HG03103 (cell line): ENCODE measurements at regions not wholly inside any gene's neighbourhood (a gene's known extent, or its start where the extent isn't known, plus 50 kb on each side); places are given as distances from the start of the nearest gene placed in this dataset.

ENCODE experiments used
- ATAC-seq: cut with Tn5 transposase; IDR thresholded peaks from one replicate; pipeline ENCODE4 v1.9.1; 2021; ENCODE audit warnings: low read depth; ENCODE audit not compliant: unreplicated experiment

DNA sequence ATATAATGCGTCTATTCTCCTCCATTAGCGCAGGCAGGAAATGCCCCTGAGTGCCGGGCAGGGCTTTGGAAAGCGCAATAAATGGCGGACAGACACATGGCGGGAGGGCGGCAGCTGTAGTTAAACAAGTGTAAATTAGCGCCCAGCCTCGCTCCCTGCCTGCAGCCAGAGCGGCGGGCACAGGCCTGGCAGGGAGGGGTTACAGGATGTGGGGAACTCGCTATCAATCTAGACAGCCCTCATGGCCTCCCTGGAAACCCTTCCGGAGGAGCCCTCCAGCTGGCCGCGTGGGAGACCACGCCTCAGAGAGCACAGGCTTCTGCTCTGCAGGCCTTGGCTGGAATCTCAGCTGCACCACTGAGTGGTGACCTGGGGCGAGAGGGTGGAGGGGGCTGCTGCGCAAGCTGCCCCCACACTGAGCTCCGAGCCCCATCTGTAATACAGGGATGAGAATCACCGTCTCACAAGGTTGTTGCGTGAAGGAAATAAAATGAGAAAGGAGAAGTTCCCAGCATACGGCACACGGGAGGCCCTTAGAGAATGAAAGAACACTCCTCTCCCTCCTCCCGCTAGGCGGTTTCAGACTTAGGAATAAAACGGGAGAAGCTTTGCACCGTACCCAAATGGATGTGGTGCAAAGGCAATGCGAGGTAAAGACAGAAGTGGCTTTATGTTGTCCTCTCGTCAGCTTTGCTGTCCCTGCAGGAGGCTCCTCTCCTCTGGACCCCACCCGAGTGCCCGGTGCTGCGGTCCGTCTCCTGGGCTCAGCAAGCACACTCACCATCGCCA is 167.2 kb upstream of the POU3F1 start:
- ATAC-seq = no peak

DNA sequence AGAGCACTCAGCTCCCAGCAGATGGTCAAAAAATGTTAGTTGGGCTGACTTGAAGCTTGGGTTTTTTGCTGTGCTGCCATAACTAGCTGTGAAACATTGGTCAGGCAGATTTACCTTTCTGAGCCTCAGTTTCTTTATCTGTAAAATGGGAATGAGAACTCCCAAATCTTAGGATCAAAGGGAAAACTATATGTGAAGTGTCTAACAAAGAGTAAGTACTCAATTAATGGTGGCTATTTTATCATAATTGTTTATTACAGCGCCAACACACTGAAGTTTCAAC is 164.2 kb upstream of the POU3F1 start:
- no peak for ATAC-seq

DNA sequence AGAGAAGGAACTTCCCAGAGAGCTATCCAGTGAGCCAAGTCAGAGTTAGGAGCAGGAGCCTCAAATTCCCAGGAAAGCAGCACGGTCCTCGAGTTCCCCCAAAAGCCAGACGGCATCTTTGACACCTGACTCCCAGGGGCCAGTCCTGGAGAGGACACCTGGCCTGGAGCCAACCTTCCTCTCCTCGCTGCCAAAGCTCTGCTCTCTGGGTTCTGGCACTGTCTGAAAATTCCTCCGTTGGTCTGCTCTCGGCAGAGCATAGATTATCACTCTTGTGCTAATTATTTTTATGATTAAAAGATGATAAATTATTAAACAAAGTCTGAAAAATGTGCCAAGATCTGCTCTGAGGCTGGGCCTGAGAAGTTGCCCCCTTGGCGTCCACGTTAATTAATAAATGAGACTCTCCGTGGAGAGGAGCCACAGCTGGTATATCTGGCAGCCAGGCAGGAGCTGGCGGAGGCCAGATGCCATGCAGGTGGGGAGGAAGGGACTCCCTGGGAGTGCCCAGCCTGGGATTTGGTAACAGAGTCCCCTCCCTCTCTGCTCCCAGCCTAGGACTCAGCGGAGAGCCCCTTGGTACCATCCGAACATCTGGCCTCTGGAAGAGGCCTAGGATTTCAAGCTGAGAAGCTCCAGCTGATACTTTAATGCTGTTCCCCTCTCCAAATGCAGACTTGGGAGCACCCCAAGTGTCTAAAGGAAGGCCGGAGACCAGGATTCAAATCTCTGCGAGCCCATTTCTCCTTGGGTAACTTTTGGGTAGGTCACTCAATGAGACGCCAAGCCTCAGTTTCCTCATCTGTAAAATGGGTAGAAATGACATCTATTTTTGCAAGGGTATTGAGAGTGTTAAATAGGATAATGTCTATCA is 163.7 kb upstream of the POU3F1 start:
- no peak for ATAC-seq

DNA sequence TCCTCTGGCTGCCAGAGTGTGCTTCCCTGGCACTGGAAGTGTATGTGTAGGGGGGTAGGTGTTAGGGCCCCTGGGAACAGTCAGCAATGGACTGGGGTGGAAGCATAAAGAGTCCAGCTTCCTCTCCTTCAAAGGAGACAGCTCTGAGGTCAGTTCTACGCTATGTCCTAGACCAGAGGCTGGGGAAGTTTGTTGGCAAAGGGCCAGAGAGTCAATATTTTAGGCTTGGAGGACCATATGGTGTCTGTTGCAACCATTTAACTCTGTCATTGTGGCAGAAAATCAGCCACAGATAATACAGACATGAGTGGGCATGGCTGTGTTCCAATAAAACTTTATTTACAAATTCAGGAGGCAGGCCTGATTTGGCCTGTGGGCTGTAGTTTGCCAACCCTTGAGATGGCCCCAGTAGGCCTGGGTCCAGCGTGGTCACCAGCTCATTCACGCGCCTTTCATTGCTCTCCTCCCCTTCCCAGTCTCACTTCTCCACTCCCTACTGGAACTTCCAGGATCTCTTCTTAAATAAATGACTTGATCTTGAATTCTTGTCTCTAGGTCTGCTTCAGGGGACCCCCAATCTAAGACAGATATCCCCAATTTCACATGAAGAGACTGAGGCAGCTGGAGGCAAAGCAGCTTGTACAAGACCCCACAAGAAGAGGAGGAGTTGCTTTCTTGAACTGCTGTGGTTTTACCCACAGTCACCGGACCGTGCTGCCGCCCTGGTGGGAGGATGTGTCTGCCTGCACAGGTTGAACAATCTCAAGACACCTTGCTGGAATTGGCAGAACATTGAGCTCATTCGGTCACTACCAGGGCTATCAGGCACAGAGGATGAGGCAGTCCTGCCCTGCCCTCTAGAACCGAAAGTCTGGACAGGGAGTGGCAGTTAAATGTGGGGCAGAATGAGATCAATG is 162.4 kb upstream of the POU3F1 start:
- no peak for ATAC-seq

DNA sequence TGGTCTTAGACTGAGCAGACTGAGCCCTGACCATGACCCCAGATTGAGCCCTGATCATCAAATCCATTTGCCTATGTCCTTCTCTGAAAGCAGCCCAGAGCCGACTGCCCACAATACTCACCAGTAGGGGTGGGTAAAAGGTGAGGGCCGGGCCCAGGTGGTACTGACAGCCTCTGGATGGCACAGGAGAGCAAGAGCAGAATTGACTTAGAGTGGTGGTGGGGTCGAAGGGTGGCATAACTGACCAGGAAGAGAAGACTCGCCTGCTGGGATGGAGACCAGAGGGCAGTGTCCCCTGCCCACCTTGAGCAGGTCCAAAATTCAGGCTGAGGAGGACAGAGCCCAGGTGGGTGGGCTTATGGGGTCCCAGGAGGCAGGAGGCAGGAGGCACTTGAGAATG is 161.3 kb upstream of the POU3F1 start:
- ATAC-seq = no peak

DNA sequence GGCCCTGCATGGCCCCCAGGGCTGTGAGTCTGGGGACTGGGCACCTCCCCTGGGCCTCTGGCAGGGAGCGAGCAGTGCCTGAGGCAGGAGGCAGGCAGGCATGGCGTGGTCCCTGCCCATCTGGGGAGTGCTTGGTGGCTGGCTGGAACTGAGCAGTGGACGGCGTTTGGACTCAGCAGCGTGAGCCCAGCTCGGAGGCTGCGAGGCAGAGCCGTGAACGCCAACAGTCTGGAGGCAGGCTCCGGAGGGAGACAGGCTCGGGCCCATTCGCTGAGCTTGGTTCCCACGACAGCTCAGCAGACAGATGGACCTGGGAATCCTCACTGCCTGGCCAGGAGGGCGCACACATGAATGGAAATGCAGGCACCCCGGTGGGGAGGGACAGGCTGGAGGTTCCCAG is 160.7 kb upstream of the POU3F1 start:
- ATAC-seq = no peak

DNA sequence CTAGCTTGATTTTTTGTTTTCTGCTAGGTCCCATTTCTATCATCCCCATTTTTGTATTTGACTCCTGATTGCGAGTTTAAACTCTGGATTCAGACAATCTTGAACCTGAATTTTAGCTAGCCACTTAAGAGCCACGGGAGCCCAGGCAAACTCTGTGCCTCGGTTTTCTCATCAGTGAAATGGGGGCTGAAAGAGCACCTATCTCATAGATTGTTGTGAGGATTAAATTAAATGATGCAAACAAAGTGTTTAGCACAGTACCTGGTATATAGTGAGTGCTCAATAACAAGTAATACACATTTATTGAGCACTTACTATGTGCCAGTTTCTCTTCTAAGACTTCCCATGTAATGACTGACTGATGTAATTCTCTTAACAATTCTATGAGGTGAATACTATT is 158.1 kb upstream of the POU3F1 start:
- ATAC-seq = no peak

DNA sequence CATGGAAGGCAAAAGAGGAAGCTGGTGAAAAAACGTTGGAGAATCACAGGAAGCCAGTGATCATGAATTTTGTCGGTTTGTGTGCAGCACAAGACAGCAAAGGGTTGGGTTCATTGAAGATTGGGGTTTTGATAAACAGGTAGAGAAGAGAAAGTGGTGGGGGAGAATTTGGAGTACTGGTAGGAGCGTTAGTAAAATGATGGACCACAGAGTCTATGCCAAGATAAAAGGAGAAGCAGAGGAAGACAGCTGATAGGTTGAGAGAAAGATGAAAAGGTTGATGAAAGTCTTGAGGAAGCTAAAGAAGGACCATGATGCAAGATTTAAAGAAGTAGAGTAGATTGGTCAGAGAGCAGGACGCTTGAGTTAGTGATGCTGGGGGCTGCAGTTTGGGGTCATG is 156.8 kb upstream of the POU3F1 start:
- no peak for ATAC-seq

DNA sequence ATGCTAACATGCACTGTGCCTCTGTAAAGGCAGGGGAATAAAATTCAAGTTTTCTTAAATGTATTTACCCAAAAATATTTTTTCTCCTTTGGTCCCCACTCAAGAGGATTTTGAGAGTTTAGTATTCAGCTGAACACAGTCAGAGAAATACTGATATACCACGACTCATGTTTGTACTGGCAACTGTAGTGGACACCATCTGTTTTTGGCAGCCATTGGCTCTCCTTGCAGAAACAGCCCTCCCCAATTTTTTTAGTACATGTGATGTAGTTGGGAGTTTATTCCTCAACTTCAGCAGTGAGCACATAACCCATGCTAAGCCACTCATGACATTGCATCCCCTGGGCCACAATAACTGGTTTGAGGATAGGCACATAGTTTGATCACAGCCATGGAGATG is 154.8 kb upstream of the POU3F1 start:
- ATAC-seq = no peak

DNA sequence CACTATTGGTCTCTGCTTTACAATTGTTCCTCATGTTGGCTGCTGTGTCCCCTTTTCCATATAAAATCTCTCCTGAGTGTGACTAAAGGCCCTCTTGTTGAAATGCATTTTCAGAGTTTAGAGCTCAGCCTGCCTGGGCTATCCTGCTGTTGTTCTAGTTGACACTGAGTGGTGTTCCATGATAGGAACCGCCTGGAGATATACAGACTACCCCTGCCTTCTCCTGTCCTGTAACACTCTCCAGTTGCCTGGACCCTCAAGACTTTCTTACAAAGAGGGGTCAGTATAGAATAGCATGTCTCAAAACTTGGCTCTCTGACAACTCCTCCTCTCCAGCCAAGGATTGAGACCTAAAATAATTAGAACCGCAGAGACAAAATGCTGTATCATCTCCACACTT is 152.0 kb upstream of the POU3F1 start:
- no peak for ATAC-seq

DNA sequence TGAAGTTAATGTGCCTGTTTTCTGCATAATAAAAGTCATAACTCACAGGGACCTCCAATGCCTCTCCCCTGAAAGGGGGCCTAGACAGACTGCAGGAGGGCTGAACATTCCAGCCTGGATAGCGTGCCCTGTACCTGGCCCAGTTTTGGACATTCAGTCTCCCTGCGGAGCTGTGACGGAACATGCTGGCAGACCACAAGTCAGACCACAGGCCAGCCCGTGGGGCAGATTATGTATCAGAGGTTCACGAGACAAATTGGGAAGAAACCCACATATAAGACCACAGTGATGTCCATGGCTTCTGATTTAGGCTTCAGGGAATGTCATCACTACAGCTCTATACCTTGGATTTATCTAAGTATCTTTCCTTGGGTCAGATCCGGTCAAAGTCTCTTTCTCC is 151.5 kb upstream of the POU3F1 start:
- no peak for ATAC-seq

DNA sequence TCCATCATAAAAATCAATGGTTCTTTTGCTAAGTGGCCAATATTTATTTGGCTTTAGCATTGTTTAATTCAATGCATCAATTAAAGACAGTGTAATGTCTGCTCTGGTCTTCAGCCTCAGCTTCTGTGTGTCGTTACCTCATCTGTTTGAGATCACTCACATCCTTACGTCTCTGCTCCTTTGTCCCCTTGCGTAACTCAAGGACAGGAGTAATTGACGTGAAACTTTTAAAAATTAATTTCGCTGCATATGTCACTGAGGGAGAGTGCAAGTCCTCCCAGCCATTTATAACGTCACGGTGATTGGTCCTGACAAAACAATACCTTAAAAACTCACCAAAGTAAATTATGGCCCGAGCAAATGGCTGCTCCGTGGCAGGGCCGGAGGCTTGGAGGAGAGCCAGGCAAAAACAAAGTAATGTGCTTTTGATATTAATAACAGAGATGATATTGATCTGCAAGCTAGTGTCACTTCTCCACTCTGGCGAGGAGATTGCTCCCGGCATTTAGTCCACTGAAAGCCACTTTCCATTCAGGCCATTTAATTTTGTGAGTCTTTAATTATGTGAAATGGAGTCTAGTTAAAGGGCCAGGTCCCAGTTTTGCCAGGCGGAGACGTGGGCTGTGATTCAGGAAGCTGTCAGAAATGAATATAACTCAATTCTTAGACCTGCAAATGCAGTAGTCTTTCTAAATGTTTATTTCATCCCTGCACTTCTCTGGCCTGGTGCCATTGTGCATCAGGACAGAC is 150.9 kb upstream of the POU3F1 start:
- ATAC-seq = no peak

DNA sequence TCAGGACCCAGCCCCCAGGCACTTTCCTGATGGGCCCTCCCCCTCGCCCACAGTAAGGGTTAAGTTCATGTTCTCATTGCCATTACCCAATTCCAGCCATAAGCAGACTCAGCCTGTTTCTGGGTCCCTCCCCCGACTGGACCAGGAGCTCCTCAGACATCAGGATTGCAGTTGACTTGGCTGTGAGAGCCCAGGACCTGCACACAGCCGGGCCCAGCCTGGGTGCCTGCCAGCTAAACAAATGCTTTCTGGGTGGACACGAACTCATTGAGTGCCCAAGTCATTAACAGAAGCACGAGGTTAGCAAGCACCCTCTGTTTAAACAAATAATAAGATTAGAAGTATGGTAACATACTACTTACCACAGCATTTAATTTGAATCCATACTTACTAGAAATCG is 147.9 kb upstream of the POU3F1 start:
- ATAC-seq = no peak

DNA sequence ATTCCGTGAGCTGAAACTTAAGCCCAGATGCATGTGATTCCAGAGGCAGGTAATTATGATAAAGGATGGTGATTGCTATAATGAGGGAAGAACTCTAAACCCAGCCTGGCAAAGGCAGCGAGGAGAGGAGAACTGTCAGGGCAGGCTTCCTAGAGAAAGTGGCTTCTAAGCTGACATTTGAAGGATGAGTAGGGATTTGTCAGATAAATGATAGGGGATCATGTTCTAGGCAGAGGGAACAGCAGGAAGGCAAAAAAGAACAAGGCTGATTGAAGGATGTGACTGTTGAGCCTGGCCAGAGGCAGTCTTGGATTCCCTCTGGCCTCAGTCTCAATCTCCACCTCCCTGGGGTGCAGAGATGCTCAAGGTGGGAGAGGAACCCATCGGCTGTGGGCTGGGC is 146.4 kb upstream of the POU3F1 start:
- ATAC-seq = no peak

DNA sequence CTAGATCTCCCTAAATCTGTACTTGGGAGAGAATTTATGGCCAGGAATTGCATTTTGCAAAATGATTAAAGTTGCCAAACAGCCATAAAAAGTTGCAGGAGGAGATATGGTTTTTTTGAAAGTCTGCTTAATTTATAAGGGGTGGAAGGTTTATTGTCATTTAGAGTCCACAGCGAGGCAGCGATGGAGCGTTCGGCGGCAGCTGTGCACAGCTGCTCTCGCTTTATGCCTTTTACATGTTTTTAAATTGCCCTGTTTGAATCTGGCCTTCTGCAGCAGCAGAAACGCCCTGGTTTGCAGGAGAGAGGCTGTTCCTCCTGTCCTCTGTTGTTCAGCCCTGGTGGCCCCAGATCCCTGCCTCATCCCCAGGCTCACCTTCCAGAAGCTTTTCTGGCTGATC is 144.9 kb upstream of the POU3F1 start:
- ATAC-seq = no peak

DNA sequence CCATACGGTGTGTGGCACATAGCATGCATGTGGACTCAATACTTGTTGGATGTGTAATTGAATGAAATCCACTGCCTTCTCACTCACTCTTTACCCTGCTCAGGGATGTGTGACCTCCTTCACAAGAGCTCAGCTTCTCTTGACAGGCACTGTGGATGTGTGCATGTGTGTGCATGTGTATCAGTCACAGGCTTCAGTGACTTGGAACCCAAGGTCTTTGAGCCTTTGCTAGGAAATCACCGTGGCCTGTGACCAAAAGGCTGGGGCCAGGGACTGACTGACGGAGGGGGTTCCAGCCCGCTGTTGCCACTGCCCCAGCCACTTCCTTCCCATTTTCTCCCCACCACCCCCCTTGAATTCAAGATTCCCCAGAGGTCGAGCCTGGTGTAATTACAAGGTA is 144.4 kb upstream of the POU3F1 start:
- no peak for ATAC-seq

DNA sequence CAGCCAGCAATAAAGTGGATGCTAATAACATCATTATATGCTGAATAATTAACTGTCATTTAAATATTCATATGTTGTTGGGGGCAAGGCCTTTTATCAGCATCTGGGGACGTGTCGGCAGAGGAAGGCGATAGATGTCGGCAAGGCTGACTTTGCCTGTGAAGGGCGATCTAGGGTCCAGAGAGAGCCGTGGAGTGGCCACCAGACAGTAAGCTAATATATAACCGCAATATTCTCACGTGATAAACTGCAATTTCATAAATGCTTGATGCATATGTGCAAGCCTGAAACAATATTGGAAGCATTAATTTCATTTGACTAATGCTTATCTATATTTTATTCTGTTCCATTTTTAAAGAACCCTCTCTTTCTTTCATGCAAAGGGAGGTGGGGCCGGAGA is 141.0 kb upstream of the POU3F1 start:
- ATAC-seq = no peak

DNA sequence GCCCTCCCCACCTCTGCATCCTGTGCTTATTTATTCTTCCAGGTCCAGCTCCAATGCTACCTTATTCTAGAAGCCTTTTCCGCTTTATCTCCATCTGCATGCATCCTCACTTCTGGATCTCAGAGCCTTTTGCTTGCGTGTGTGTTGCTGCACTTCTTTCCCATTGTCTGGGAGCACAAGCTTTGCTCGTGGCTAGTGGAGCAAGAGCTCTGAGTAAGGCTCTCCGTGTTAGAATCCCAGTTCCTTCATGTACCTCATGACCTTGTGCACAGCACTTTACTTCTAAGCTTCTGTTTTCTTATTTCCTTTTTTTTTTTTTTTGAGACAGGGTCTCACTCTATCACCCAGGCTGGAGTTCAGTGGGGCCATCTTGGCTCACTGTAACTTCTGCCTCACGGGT is 140.0 kb upstream of the POU3F1 start:
- no peak for ATAC-seq

DNA sequence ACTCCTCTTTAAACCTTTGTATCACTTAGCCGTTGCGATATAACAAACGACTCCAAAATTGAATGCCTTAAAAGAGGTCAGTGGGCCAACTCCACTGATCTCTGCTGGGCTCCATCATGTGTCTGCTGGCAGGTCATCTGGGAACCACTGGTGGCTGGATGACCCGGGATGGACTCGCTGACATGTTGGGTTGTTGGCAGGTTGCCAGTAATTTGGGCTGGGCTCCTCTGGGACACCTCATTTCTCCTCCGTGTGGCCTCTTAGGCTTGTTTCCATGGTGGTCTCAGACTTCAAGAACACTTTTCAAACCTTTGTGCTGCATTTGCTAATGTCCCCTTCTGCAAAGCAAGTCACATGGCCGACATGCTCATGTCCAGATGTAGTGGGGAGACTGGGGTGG is 139.3 kb upstream of the POU3F1 start:
- no peak for ATAC-seq

DNA sequence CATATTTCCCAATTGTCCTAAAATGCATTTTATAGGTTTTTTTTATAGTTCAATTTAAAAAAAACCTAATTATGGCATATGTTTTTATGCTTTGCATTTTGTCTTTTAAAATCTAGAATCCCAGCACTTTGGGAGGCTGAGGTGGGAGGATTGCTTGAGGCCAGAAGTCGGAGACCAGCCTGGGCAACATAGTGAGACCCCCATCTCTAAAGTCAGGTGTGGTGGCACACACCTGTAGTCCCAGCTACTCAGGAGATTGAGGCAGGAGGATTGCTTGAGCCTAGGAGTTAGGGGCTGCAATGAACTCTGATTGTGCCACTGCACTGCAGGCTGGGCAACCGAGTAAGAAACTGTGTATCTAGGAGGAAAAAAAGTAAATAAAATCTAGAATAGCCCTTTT is 137.2 kb upstream of the POU3F1 start:
- ATAC-seq = no peak

DNA sequence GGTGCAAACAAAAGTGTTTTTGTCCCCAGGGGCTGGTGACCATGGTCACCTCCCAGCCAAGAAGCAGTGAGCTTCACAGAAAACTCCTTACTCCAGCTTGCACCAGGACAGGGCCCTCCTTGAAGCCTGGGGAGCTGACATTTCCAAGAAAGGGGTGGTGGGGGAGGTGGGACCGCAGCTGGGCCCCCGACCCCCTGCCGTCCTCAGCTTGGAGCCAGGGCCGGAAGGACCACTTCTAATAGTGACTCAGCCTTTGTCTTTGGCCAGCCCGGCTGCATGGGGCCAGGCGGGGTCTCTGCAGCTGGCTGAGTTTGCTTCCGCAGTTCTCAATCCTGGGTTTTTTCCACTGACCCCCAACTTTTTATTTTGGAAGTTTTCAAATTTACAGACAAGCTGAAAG is 136.5 kb upstream of the POU3F1 start:
- ATAC-seq = no peak
